ENCODE measurements at regions not wholly inside any gene's neighbourhood (a gene's known extent, or its start where the extent isn't known, plus 50 kb on each side); places are given as distances from the start of the nearest gene placed in this dataset.
"Not testable (repeated sequence)": the region's sequence is repeated elsewhere in the genome, so short reads cannot be mapped to it uniquely, and the experiment has no call there.

DNA sequence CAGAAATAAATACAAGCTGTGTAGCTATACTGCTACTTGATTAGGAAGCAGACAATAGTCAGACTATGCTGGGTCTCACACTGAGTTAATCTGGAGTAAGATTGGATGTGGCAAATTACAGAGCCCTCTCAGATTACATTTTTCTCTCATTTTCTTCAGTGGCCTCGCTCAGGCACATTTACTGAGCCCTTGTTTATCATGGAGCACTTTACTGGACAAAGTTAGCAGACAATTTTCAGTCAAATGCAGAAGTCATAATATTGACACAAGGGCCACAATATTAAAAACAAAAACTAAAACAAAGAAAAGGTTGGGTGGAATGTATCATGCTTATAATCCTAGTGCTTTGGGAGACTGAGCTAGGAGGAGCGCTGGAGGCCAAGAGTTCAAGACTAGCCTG is 95.0 kb upstream of the MAP3K7 start:
- no peaks in the 10 kb centered on the region for H3K36me3 ChIP-seq
- H3K27me3 ChIP-seq: no peaks in the 10 kb centered on the region
- H3K4me3 ChIP-seq: no peak overlapping the region
- intact Hi-C loops (cut with DNase I; ENCODE audit: low total_unique reads): no loop called here
- TF ChIP-seq CTCF (IDR thresholded peaks at IDR 0.05) (no peak), POLR2AphosphoS5 (IDR thresholded peaks at IDR 0.05) (no peak), POLR2A (IDR thresholded peaks at IDR 0.05) (no peak)
- H3K4me1 ChIP-seq: no peaks in the 10 kb centered on the region
- no peak overlapping the region for H3K27ac ChIP-seq
- DNase-seq (ENCODE audit: low spot score in 2 of 2): no peak
- no peaks in the 10 kb centered on the region for H3K9me3 ChIP-seq

- intact Hi-C loops (cut with DNase I; ENCODE audit: low total_unique reads): no loop called here
- DNase-seq (ENCODE audit: low spot score in 2 of 2): no peak
- no peaks in the 10 kb centered on the region for H3K9me3 ChIP-seq
- no peaks in the 10 kb centered on the region for H3K36me3 ChIP-seq
- H3K4me3 ChIP-seq: no peak overlapping the region
- H3K27me3 ChIP-seq: no peaks in the 10 kb centered on the region
- TF ChIP-seq POLR2A (IDR thresholded peaks at IDR 0.05) (no peak), POLR2AphosphoS5 (IDR thresholded peaks at IDR 0.05) (no peak), CTCF (IDR thresholded peaks at IDR 0.05) (no peak)
- H3K4me1 ChIP-seq: no peaks in the 10 kb centered on the region
- H3K27ac ChIP-seq: no peak overlapping the region
Measured at GRCh38 chr6:90678049-90678779, 91.3 kb upstream of the MAP3K7 start.

GRCh38 chr6:90677440-90677839 is 90.6 kb upstream of the MAP3K7 start:
- H3K27me3 ChIP-seq: no peaks in the 10 kb centered on the region
- intact Hi-C loops (cut with DNase I; ENCODE audit: low total_unique reads): no loop called here
- H3K27ac ChIP-seq: no peak overlapping the region
- H3K36me3 ChIP-seq: no peaks in the 10 kb centered on the region
- TF ChIP-seq CTCF (IDR thresholded peaks at IDR 0.05) (no peak), POLR2A (IDR thresholded peaks at IDR 0.05) (no peak), POLR2AphosphoS5 (IDR thresholded peaks at IDR 0.05) (no peak)
- no peaks in the 10 kb centered on the region for H3K9me3 ChIP-seq
- no peaks in the 10 kb centered on the region for H3K4me1 ChIP-seq
- DNase-seq (ENCODE audit: low spot score in 2 of 2): no peak
- no peak overlapping the region for H3K4me3 ChIP-seq

- Histone ChIP-seq H3K36me3 (no peaks in the 10 kb centered on the region), H3K9me3 (no peaks in the 10 kb centered on the region)
- intact Hi-C loops (cut with DNase I; ENCODE audit: low total_unique reads): no loop called here
Measured at GRCh38 chr6:90676516-90677300, 89.8 kb upstream of the MAP3K7 start.

DNA sequence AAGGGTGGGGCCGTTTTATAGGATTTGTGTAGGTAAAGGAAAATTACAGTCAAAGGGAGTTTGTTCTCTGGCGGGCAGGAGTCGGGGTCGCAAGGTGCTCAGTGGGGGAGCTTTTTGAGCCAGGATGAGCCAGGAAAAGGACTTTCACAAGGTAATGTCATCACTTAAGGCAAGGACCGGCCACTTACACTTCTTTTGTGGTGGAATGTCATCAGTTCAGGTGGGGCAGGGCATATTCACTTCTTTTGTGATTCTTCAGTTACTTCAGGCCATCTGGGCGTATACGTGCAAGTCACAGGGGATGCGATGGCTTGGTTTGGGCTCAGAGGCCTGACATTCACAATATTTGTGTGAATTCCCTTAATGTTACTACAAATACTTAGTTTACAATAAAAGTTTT is 88.2 kb upstream of the MAP3K7 start:
- intact Hi-C loops (cut with DNase I; ENCODE audit: low total_unique reads); H3K27me3 ChIP-seq: not testable (repeated sequence)

More at GRCh38 chr6:90676516-90677300, 89.8 kb upstream of the MAP3K7 start:
- H3K4me3 ChIP-seq: no peak overlapping the region
- no peaks in the 10 kb centered on the region for H3K4me1 ChIP-seq
- no peaks in the 10 kb centered on the region for H3K27me3 ChIP-seq
- no peak for TF ChIP-seq CTCF (IDR thresholded peaks at IDR 0.05)
- TF ChIP-seq POLR2AphosphoS5 (IDR thresholded peaks at IDR 0.05): no peak
- TF ChIP-seq POLR2A (IDR thresholded peaks at IDR 0.05): no peak
- no peak overlapping the region for H3K27ac ChIP-seq
- no peak for DNase-seq (ENCODE audit: low spot score in 2 of 2)

DNA sequence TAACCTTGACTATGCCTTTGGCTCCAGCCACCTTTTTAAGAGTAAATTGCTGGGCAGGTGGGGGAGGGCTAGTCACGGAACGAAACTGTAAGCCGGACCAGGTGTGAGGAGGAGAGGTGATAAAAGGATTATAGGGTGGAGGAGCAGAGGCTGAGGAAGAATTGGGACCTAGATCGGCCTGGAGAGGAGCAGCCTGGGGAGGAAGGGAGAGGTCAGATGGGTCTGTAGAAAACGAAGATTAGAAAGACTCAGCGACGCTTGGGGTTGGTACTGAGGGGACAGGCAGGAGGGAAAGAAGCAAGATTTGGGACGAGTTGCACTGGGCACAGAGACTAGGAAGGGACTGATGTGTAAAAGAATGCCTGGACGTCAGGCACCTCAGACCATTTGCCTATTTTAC is 87.2 kb upstream of the MAP3K7 start:
- H3K9me3 ChIP-seq; H3K36me3 ChIP-seq; intact Hi-C loops (cut with DNase I; ENCODE audit: low total_unique reads); H3K4me1 ChIP-seq; H3K4me3 ChIP-seq; DNase-seq (ENCODE audit: low spot score in 2 of 2); H3K27ac ChIP-seq; H3K27me3 ChIP-seq: not testable (repeated sequence)

More for the DNA sequence above, 88.2 kb upstream of the MAP3K7 start:
- DNase-seq (ENCODE audit: low spot score in 2 of 2); H3K4me3 ChIP-seq; H3K4me1 ChIP-seq; H3K9me3 ChIP-seq; H3K36me3 ChIP-seq; H3K27ac ChIP-seq: not testable (repeated sequence)

Data from breast epithelium (tissue), 4 donors.